AG04449 (cell line): ENCODE measurements at regions not wholly inside any gene's neighbourhood (a gene's known extent, or its start where the extent isn't known, plus 50 kb on each side); places are given as distances from the start of the nearest gene placed in this dataset.

Experiments used
- CTCF ChIA-PET: fragments of 350-600 bp; formaldehyde crosslinking; extraction: SDS; loops from one replicate; lab custom pipeline; 2021; ENCODE audit warnings: antibody characterized with exemption; lab: Yijun Ruan, JAX
- POLR2A ChIA-PET: fragments of 400-600, 350-600 bp; formaldehyde crosslinking; extraction: SDS; loops from one replicate; lab custom pipeline; 2020; ENCODE audit warnings: antibody characterized with exemption, inconsistent platforms; lab: Yijun Ruan, JAX
- DNase-seq: peaks from one replicate; pipeline ENCODE4 v3.0.0-alpha.2; 2010; ENCODE audit warnings: low read depth, low spot score
- H3K4me3 ChIP-seq: 2 replicates; pipeline ENCODE4 v1.5.1; 2011; ENCODE audit warnings: low read depth, mild to moderate bottlenecking, control low read depth, low read length
- CTCF ChIP-seq: IDR thresholded peaks from one replicate; pipeline ENCODE4 v1.5.1; 2011; ENCODE audit warnings: mild to moderate bottlenecking, moderate library complexity, low read length, control low read depth, inconsistent platforms; ENCODE audit not compliant: insufficient read depth; ENCODE audit errors: missing control alignments

GRCh38 chr16:58855291-58855863 lies 121.3 kb upstream of the GOT2 start:
- no peak for TF ChIP-seq CTCF
- H3K4me3 ChIP-seq = no peak overlapping the region
- DNase-seq = no peak
- ChIA-PET POLR2A (no interaction called here), CTCF (interaction anchor here (1.3 kb wide), 1 partner anchor 41 kb away, joined by 3 read pairs; no protein-coding TSS in a partner anchor)

- ChIA-PET POLR2A (no interaction called here), CTCF (interaction anchor here (1.3 kb wide), 1 partner anchor 40 kb away, joined by 3 read pairs; no protein-coding TSS in a partner anchor)
- no peak for DNase-seq
- no peak overlapping the region for H3K4me3 ChIP-seq
- TF ChIP-seq CTCF = no peak
These were observed 120.0 kb upstream of the GOT2 start for GRCh38 chr16:58853854-58854791.

- TF ChIP-seq CTCF = no peak
- CTCF ChIA-PET = no interaction called here
- POLR2A ChIA-PET = interaction anchor here (0.6 kb wide), 1 partner anchor 1574 kb away, joined by 5 read pairs; no protein-coding TSS in a partner anchor
- no peak for DNase-seq
- no peak overlapping the region for H3K4me3 ChIP-seq
These were observed 116.5 kb upstream of the GOT2 start for GRCh38 chr16:58850678-58851020.

GRCh38 chr16:58850019-58850677 lies 116.0 kb upstream of the GOT2 start:
- ChIA-PET CTCF (interaction anchor here (1.7 kb wide), 1 partner anchor 9 kb away, joined by 3 read pairs; no protein-coding TSS in a partner anchor), POLR2A (no interaction called here)
- DNase-seq = no peak
- no peak overlapping the region for H3K4me3 ChIP-seq
- TF ChIP-seq CTCF = no peak

GRCh38 chr16:58848662-58849002 lies 114.5 kb upstream of the GOT2 start:
- DNase-seq = no peak
- CTCF ChIA-PET = interaction anchor here (1.7 kb wide), 1 partner anchor 11 kb away, joined by 3 read pairs; no protein-coding TSS in a partner anchor

More at GRCh38 chr16:58848662-58849002, 114.5 kb upstream of the GOT2 start:
- no peak for TF ChIP-seq CTCF
- POLR2A ChIA-PET = no interaction called here
- no peak overlapping the region for H3K4me3 ChIP-seq
